Islet precursor cell (in vitro differentiated cells): ENCODE measurements at regions not wholly inside any gene's neighbourhood (a gene's known extent, or its start where the extent isn't known, plus 50 kb on each side); places are given as distances from the start of the nearest gene placed in this dataset.
"Not testable (repeated sequence)": the region's sequence is repeated elsewhere in the genome, so short reads cannot be mapped to it uniquely, and the experiment has no call there.

ENCODE experiments used
- DNase-seq: peaks from one replicate; pipeline ENCODE4 v3.0.0-alpha.2; 2018

DNA sequence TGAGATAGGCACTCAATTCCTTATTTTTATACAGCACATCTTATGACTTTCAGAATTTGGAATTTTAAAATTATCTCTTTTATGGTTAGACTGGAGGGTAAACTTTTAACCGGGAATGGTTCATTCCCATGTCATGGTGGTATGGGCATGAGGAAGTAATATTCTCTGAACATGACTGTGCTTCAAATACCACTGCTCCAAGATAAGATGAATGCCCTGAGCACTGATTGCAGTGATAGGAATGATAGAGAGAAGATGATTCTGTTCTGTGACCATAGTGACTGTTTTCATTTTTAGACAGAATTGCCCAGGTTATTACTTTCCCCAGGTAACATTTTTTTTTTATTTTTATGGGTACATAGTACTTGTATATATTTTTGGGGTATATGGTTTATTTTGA, 187.4 kb downstream of the ATOH1 start:
- no peak for DNase-seq

GRCh38 chr4:94032754-94033153, 174.9 kb upstream of the SMARCAD1 start:
- DNase-seq = peak; percentile 70

GRCh38 chr4:94036964-94037363, 170.7 kb upstream of the SMARCAD1 start:
- peak; percentile 61 for DNase-seq

GRCh38 chr4:94038195-94038594, 169.5 kb upstream of the SMARCAD1 start:
- no peak for DNase-seq

DNA sequence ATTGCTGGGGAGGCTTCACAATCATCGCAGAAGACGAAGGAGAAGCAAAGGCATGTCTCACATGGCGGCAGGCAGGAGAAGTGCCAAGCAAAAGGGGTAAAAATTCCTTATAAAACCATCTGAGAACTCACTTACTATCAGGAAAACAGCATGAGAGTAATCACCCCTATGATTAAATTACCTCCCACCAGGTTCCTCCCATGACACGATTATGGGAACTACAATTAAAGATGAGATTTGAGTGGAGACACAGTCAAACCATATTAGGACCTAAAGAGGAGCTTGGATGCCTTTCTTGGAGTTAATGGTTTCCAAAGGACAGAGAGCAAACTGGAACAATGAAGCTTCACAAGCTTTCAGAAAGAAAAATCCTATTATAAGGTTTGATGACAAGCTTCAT, 168.4 kb upstream of the SMARCAD1 start:
- DNase-seq = no peak

GRCh38 chr4:94044471-94044870, 163.2 kb upstream of the SMARCAD1 start:
- DNase-seq = not testable (repeated sequence)

DNA sequence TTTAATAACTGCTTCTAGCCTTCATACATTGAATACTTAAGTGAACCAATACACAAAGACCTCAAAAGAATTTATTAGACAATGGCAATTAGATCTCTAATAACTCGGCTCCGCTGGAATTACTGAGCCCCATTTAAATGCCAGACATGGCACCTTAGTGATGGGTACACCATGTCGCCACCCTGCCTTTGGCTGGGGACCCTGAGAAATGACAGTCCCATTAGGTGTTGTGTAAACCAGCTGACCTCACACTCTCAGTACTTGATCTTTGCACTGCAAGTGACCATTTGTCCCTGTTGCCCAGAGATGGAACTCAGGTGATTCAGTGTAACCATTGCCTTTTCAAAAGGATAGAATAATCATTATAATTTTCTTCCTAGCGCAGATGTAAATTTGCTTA, 144.6 kb upstream of the SMARCAD1 start:
- no peak for DNase-seq

- no peak for DNase-seq
Measured at GRCh38 chr4:94068753-94069719, 138.6 kb upstream of the SMARCAD1 start.

DNA sequence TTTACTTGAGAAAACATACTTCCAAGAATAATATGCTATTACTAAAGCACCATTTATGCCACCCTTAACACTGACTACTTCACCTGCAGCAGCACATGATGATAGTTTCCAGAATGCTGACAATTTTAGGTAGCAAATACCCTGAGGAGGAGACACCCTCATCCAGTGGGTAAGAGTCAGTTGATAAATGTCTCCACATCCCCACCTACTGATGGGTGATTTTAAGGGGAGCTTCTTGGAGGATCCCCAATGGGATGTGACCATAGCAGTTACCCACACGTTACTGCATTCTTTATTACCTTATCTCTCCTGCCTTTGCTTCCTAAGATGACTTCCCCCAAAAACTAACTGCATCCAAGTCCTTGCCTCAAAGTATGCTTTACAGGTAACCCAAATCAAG, 131.2 kb upstream of the SMARCAD1 start:
- no peak for DNase-seq

GRCh38 chr4:94084155-94084554, 123.5 kb upstream of the SMARCAD1 start:
- peak; percentile 25 for DNase-seq

DNA sequence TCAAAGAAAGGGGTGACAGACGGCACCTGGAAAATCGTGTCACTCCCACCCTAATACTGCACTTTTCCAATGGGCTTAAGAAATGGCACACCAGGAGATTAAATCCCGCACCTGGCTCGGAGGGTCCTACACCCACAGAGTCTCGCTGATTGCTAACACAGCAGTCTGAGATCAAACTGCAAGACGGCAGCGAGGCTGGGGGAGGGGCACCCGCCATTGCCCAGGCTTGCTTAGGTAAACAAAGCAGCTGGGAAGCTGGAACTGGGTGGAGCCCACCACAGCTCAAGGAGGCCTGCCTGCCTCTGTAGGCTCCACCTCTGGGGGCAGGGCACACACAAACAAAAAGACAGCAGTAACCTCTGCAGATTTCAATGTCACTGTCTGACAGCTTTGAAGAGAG, 108.5 kb upstream of the SMARCAD1 start:
- not testable (repeated sequence) for DNase-seq

DNA sequence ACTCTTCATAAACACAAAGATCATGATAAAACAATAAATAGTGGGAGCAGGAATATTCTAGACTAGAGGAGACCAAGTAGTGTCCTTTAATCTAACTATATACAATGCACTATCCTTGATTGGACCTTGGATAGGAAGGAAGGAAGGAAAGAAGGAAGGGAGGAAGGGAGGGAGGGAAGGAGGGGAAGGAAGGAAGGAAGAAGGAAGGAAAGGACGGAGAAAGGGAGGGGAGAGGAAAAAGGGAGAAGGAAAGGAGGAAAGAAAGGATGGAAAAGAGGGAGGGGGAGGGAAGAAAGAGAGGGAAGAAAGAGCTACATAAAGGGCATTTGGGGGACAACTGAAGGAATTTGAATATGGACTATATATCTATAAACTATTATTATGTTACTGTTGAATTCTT, 95.0 kb upstream of the SMARCAD1 start:
- DNase-seq = no peak

DNA sequence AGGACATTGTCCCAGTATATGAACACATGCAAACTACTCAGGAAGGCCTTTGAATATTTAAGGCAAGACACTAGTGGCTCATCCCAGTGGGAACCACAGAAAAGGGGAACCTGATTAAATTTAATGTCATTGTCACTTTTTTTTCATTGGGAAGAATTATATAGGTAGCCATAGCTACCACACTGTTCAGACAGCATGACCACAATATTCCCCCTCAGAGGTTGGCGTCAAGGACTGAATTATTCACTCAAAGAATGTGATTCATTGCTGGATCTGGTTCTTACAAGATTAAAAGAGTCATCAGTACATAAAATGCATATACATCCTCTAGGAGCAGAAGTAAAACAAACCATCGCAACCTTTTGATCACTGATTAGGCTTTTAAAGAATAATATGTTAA, 92.0 kb upstream of the SMARCAD1 start:
- DNase-seq = no peak

DNA sequence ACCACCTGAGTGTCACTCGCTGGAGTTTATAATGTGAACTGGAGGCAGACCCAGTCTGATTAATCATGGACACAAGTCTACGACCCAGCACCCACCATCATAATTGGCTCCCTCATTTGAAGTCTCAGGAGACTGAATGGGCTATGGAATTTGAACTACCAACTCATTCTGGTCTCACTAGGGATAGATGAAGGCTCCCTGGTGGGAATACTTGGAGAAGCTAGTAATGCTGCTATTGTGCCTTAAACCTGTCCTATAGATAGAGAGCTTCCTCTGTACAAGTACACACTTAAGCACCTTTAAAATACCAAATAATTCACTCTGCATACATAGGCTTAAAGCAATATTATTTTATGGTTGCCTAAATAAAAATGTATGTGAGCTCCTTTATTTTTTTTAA, 90.8 kb upstream of the SMARCAD1 start:
- no peak for DNase-seq

DNA sequence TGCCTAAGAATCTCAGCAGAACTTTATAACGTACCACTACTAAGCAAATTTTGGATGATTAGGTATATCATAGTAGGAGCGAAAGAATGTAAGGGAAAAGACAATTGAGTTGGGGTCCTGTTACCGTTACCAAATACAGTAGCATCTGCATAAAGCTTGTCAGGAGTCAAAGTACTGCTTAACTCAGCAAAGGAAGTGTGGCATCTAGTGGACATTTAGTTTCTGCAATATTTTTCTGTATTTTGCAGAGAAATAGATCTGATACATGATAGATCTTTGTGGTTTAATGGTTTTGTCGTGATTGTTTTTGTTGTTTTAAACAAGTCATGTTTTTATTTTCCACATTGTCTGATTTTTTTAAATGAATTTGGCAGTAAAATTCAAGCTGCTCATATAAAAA, 81.0 kb upstream of the SMARCAD1 start:
- no peak for DNase-seq

GRCh38 chr4:94127707-94128328, 79.8 kb upstream of the SMARCAD1 start:
- DNase-seq = no peak

GRCh38 chr4:94131212-94131611, 76.5 kb upstream of the SMARCAD1 start:
- DNase-seq = no peak

GRCh38 chr4:94135701-94136100, 72.0 kb upstream of the SMARCAD1 start:
- no peak for DNase-seq

GRCh38 chr4:94139931-94140612, 67.6 kb upstream of the SMARCAD1 start:
- no peak for DNase-seq

DNA sequence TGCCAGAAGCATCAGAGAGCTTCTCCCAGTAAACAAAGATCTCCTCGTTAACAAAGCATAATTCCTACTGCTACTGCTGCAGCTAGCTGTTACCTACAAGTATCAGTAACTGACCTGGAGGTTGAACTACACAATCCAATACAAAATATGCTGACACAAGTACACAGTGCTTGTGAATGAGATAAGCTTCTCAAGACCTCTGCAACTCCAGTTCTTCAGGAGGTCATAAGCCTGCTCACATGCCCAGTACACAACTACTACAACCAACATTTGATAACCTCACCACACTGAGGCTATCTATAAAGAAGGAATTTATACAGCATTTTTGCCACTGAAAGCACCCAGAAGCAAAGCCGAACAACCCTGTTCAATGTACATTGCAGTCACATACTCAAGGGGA, 66.7 kb upstream of the SMARCAD1 start:
- no peak for DNase-seq

DNA sequence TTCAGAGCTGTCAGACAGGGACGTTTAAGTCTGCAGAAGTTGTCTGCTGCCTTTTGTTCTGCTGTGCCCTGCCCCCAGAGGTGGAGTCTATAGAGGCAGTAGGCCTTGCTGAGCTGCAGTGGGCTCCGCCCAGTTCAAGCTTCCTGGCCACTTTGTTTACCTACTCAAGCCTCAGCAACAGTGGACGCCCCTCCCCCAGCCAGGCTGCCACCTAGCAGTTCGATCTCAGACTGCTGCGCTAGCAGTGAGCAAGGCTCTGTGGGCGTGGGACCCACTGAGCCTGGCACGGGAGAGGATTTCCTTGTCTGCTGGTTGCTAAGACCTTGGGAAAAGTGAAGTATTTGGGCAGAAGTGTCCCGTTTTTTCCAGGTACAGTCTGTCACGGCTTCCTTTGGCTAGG, 59.6 kb upstream of the SMARCAD1 start:
- peak; percentile 94 for DNase-seq

DNA sequence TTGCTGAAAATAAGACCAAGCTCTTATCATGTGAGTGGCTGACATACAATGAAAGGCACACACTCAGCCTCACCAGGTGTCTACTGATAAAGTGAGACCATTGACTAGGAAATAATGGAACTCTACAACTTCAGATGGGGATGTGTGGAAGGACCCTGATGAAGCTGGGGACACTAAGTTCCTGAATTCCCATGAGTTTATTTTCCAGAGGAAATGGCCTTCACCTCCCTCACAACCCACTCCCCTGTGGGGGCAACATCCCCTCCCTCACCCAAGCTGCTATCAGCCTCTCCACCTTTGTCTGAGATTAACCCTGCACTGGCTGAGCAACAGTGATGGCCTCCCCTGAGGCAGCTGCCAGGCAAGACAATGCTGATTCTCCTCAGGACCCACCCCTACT, 55.2 kb upstream of the SMARCAD1 start:
- no peak for DNase-seq

- not testable (repeated sequence) for DNase-seq
Measured at GRCh38 chr4:94155404-94155803, 52.3 kb upstream of the SMARCAD1 start.

GRCh38 chr4:94156826-94157225, 50.8 kb upstream of the SMARCAD1 start:
- no peak for DNase-seq
